Fibroblast of skin of left biceps (primary cell): ENCODE measurements at regions not wholly inside any gene's neighbourhood (a gene's known extent, or its start where the extent isn't known, plus 50 kb on each side); places are given as distances from the start of the nearest gene placed in this dataset.
A peak's percentile ranks its signal among the peaks of the same experiment; 100 is the strongest.

Experiments
- DNase-seq, 2 experiments: peaks; one replicate each; pipeline ENCODE4 v3.0.0-alpha.2; 2013; ENCODE audit warnings: low read depth in 2 of 2

GRCh38 chr17:73754886-73755400 lies 110.7 kb upstream of the SDK2 start:
- DNase-seq = no peak

GRCh38 chr17:73757420-73757819 lies 113.2 kb upstream of the SDK2 start:
- no peak for DNase-seq

GRCh38 chr17:73758245-73758644 lies 114.0 kb upstream of the SDK2 start:
- no peak for DNase-seq

GRCh38 chr17:73759324-73759723 lies 115.1 kb upstream of the SDK2 start:
- DNase-seq = no peak

- DNase-seq = no peak
These were observed 115.6 kb upstream of the SDK2 start for GRCh38 chr17:73759734-73760438.

- DNase-seq = no peak
These were observed 116.2 kb upstream of the SDK2 start for GRCh38 chr17:73760439-73760758.

- DNase-seq = no peak
These were observed 121.7 kb upstream of the SDK2 start for GRCh38 chr17:73765824-73766563.

GRCh38 chr17:73767696-73768095 lies 123.5 kb upstream of the SDK2 start:
- DNase-seq = no peak

- no peak for DNase-seq
These were observed 124.4 kb upstream of the SDK2 start for GRCh38 chr17:73768691-73769090.

- no peak for DNase-seq
These were observed 125.2 kb upstream of the SDK2 start for GRCh38 chr17:73769479-73769878.

GRCh38 chr17:73770115-73770848 lies 126.0 kb upstream of the SDK2 start:
- DNase-seq = peak; percentile 79 to 85

GRCh38 chr17:73770849-73771229 lies 126.6 kb upstream of the SDK2 start:
- DNase-seq = no peak

- no peak for DNase-seq
These were observed 128.0 kb upstream of the SDK2 start for GRCh38 chr17:73772107-73772705.

- DNase-seq = no peak
These were observed 129.5 kb upstream of the SDK2 start for GRCh38 chr17:73773702-73774101.

GRCh38 chr17:73774852-73775251 lies 130.6 kb upstream of the SDK2 start:
- DNase-seq = no peak

- no peak for DNase-seq
These were observed 132.3 kb upstream of the SDK2 start for GRCh38 chr17:73776351-73777130.

- DNase-seq = no peak
These were observed 132.8 kb upstream of the SDK2 start for GRCh38 chr17:73777131-73777449.

- DNase-seq = no peak
These were observed 138.0 kb upstream of the SDK2 start for GRCh38 chr17:73782231-73782630.

GRCh38 chr17:73782641-73783381 lies 138.6 kb upstream of the SDK2 start:
- DNase-seq = no peak

- DNase-seq = no peak
These were observed 139.1 kb upstream of the SDK2 start for GRCh38 chr17:73783382-73783766.
